Calu3 (cell line): ENCODE measurements at regions not wholly inside any gene's neighbourhood (a gene's known extent, or its start where the extent isn't known, plus 50 kb on each side); places are given as distances from the start of the nearest gene placed in this dataset.

Experiments used
- BruUV-seq: library from RNA; stranded (reverse); fragments of 400-500 nt; replicated peaks from 2 replicates; lab custom pipeline; 2021; lab: Mats Ljungman, UMichigan
- CTCF ChIA-PET: fragments of 300-600 bp; sonication (Branson Sonifier 250); formaldehyde crosslinking; loops from one replicate; lab custom pipeline; 2022; ENCODE audit warnings: antibody characterized with exemption; lab: Charles Lee
- DNase-seq: peaks from one replicate; pipeline ENCODE4 v3.0.0; 2022
- H3K27ac Mint-ChIP-seq: one replicate; pipeline ENCODE4 v1.8.0; 2022; ENCODE audit warnings: mixed read lengths; ENCODE audit not compliant: unreplicated experiment
- H3K27me3 Mint-ChIP-seq: one replicate; pipeline ENCODE4 v1.8.0; 2022; ENCODE audit warnings: mixed read lengths; ENCODE audit not compliant: unreplicated experiment
- H3K36me3 Mint-ChIP-seq: one replicate; pipeline ENCODE4 v1.8.0; 2022; ENCODE audit warnings: mild to moderate bottlenecking, moderate library complexity, mixed read lengths; ENCODE audit not compliant: insufficient read depth, unreplicated experiment
- H3K4me1 Mint-ChIP-seq: one replicate; pipeline ENCODE4 v1.8.0; 2022; ENCODE audit warnings: mild to moderate bottlenecking, low read depth, mixed read lengths; ENCODE audit not compliant: unreplicated experiment
- H3K4me3 Mint-ChIP-seq: one replicate; pipeline ENCODE4 v1.8.0; 2022; ENCODE audit warnings: mild to moderate bottlenecking, low read depth, moderate library complexity, mixed read lengths; ENCODE audit not compliant: unreplicated experiment
- H3K9me3 Mint-ChIP-seq: one replicate; pipeline ENCODE4 v1.8.0; 2022; ENCODE audit warnings: low read depth, mixed read lengths; ENCODE audit not compliant: unreplicated experiment
- intact Hi-C: fragments of 100-400 bp; cut with micrococcal nuclease; formaldehyde crosslinking; loops from one replicate; pipeline ENCODE4 v1.10.0; 2022; ENCODE audit not compliant: unreplicated experiment
- TF ChIP-seq, protein P1 (sequence below): fragments of 200-600 bp; IDR thresholded peaks from one replicate; pipeline ENCODE4 v1.8.0; 2022; ENCODE audit warnings: antibody characterized with exemption; ENCODE audit not compliant: unreplicated experiment

DNA sequence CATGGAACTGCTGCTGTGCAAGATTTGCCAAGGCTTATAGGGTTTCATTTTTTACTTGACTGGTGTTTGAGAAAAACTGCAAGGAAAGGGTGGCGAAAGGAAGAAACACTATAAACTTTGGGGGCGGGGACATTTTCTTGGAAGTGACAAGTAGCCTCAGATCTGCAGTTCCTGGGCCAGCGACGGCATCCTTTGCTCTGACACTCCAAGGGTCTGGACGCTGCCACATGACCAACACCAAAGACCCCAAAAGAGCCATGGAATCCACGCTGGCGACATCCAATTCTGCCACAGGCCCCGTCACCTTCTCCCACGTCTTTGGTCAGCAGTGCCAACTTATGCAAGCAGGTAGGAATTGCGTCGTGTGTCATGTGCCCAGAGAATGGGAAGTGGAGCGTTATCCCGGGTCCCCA is 193.4 kb downstream of the PRDM2 start:
- H3K36me3 Mint-ChIP-seq = no peaks in the 10 kb centered on the region
- CTCF ChIA-PET = no interaction called here
- BruUV-seq = no TSS peak
- intact Hi-C loops = no loop called here
- no peak for DNase-seq
- H3K27ac Mint-ChIP-seq = no peak overlapping the region
- H3K4me1 Mint-ChIP-seq = no peaks in the 10 kb centered on the region
- TF ChIP-seq, protein P1, sequence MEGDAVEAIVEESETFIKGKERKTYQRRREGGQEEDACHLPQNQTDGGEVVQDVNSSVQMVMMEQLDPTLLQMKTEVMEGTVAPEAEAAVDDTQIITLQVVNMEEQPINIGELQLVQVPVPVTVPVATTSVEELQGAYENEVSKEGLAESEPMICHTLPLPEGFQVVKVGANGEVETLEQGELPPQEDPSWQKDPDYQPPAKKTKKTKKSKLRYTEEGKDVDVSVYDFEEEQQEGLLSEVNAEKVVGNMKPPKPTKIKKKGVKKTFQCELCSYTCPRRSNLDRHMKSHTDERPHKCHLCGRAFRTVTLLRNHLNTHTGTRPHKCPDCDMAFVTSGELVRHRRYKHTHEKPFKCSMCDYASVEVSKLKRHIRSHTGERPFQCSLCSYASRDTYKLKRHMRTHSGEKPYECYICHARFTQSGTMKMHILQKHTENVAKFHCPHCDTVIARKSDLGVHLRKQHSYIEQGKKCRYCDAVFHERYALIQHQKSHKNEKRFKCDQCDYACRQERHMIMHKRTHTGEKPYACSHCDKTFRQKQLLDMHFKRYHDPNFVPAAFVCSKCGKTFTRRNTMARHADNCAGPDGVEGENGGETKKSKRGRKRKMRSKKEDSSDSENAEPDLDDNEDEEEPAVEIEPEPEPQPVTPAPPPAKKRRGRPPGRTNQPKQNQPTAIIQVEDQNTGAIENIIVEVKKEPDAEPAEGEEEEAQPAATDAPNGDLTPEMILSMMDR = no peak
- no peak overlapping the region for H3K4me3 Mint-ChIP-seq
- peaks cover 13% of the 10 kb centered on the region for H3K27me3 Mint-ChIP-seq
- H3K9me3 Mint-ChIP-seq = peaks cover 3% of the 10 kb centered on the region

GRCh38 chr1:13896932-13897331 is 196.9 kb downstream of the PRDM2 start:
- Mint-ChIP-seq H3K4me3 (no peak overlapping the region), H3K36me3 (no peaks in the 10 kb centered on the region), H3K9me3 (no peaks in the 10 kb centered on the region), H3K27ac (no peak overlapping the region), H3K27me3 (peaks cover 13% of the 10 kb centered on the region), H3K4me1 (no peaks in the 10 kb centered on the region)
- no peak for DNase-seq
- TF ChIP-seq, protein P1 = no peak
- intact Hi-C loops = no loop called here
- CTCF ChIA-PET = no interaction called here
- BruUV-seq = no TSS peak

GRCh38 chr1:13898406-13898805 is 198.4 kb downstream of the PRDM2 start:
- DNase-seq = no peak
- Mint-ChIP-seq H3K27me3 (peaks cover 9% of the 10 kb centered on the region), H3K9me3 (peaks cover under 1% of the 10 kb centered on the region), H3K36me3 (peaks cover 2% of the 10 kb centered on the region), H3K4me3 (no peak overlapping the region), H3K27ac (no peak overlapping the region), H3K4me1 (no peaks in the 10 kb centered on the region)
- intact Hi-C loops = no loop called here
- CTCF ChIA-PET = no interaction called here
- TF ChIP-seq, protein P1 = no peak
- BruUV-seq = no TSS peak

GRCh38 chr1:13899856-13900255 is 199.9 kb downstream of the PRDM2 start:
- TF ChIP-seq, protein P1 = no peak
- Mint-ChIP-seq H3K27ac (no peak overlapping the region), H3K4me3 (no peak overlapping the region), H3K4me1 (no peaks in the 10 kb centered on the region), H3K27me3 (peaks cover 13% of the 10 kb centered on the region), H3K36me3 (peaks cover 5% of the 10 kb centered on the region), H3K9me3 (peaks cover 5% of the 10 kb centered on the region)
- BruUV-seq = no TSS peak
- CTCF ChIA-PET = no interaction called here
- intact Hi-C loops = no loop called here
- no peak for DNase-seq
